IMR-90 (cell line): ENCODE measurements at regions not wholly inside any gene's neighbourhood (a gene's known extent, or its start where the extent isn't known, plus 50 kb on each side); places are given as distances from the start of the nearest gene placed in this dataset.

ENCODE experiments used
- CEBPB ChIP-seq: IDR thresholded peaks from 2 replicates; pipeline ENCODE4 v1.6.1; 2012; ENCODE audit warnings: low read depth, low read length, improper control_type of control experiment
- CHD1 ChIP-seq: IDR thresholded peaks from 2 replicates; pipeline ENCODE4 v1.6.1; 2012; ENCODE audit warnings: low read depth, low read length, improper control_type of control experiment
- CTCF ChIP-seq: conservative IDR thresholded peaks from 2 replicates; pipeline ENCODE4 v1.5.1; 2012; ENCODE audit warnings: mild to moderate bottlenecking, low read depth, low read length, improper control_type of control experiment
- ELK1 ChIP-seq: fragments of 150-350 bp; IDR thresholded peaks from 2 replicates; pipeline ENCODE4 v1.6.1; 2016; ENCODE audit warnings: low read depth, mild to moderate bottlenecking, low read length, moderate library complexity, borderline replicate concordance
- FOS ChIP-seq: fragments of 150-350 bp; IDR thresholded peaks from 2 replicates; pipeline ENCODE4 v1.6.1; 2016; ENCODE audit warnings: low read depth, low read length
- MAZ ChIP-seq: IDR thresholded peaks from 2 replicates; pipeline ENCODE4 v1.6.1; 2012; ENCODE audit warnings: low read depth, mild to moderate bottlenecking, low read length, improper control_type of control experiment, moderate library complexity, borderline replicate concordance
- MXI1 ChIP-seq: IDR thresholded peaks from 2 replicates; pipeline ENCODE4 v1.6.1; 2012; ENCODE audit warnings: low read depth, mild to moderate bottlenecking, low read length, moderate library complexity, borderline replicate concordance
- NFE2L2 ChIP-seq: fragments of 150-350 bp; IDR thresholded peaks from 2 replicates; pipeline ENCODE4 v1.6.1; 2016; ENCODE audit warnings: low read depth, mild to moderate bottlenecking, low read length
- POLR2A ChIP-seq: IDR thresholded peaks from 2 replicates; pipeline ENCODE4 v1.6.1; 2012; ENCODE audit warnings: mild to moderate bottlenecking, low read depth, low read length
- RAD21 ChIP-seq: IDR thresholded peaks from 2 replicates; pipeline ENCODE4 v1.6.1; 2012; ENCODE audit warnings: low read length, improper control_type of control experiment
- RFX5 ChIP-seq: IDR thresholded peaks from 2 replicates; pipeline ENCODE4 v1.8.0; 2012; ENCODE audit warnings: low read depth, mild to moderate bottlenecking, low read length, moderate library complexity
- SMC3 ChIP-seq: fragments of 150-350 bp; IDR thresholded peaks from 2 replicates; pipeline ENCODE4 v1.6.1; 2016; ENCODE audit warnings: low read depth, mild to moderate bottlenecking, antibody characterized with exemption, low read length, moderate library complexity
- USF2 ChIP-seq: fragments of 150-350 bp; IDR thresholded peaks from 2 replicates; pipeline ENCODE4 v1.6.1; 2017; ENCODE audit warnings: mild to moderate bottlenecking, antibody characterized with exemption, low read length, low read depth

GRCh38 chr7:130877991-130878305, 143.9 kb upstream of the KLF14 start:
- TF ChIP-seq MAZ (no peak), CTCF (no peak), RAD21 (no peak), SMC3 (no peak), USF2 (no peak), POLR2A (no peak), FOS (no peak), RFX5 (no peak), MXI1 (no peak), CEBPB (no peak), NFE2L2 (no peak), ELK1 (no peak), CHD1 (no peak)
